Activated CD4-positive, alpha-beta T cell treated with anti-CD3 and anti-CD28 coated beads, Interleukin-2, amount 10 ng/mL, durations not matched to agents 7 days and 5 days (primary cell): ENCODE measurements at regions not wholly inside any gene's neighbourhood (a gene's known extent, or its start where the extent isn't known, plus 50 kb on each side); places are given as distances from the start of the nearest gene placed in this dataset.

ENCODE experiments used
- CTCF ChIA-PET: fragments of 350-600 bp; sonication (Branson Sonifier 250); formaldehyde crosslinking; loops from one replicate; lab custom pipeline; 2021; ENCODE audit warnings: antibody characterized with exemption; lab: Charles Lee
- POLR2A ChIA-PET: fragments of 350-600 bp; sonication (Branson Sonifier 250); formaldehyde crosslinking; loops from one replicate; lab custom pipeline; 2021; ENCODE audit warnings: antibody characterized with exemption; lab: Charles Lee
- DNase-seq: peaks from one replicate; pipeline ENCODE4 v3.0.0-alpha.2; 2020
- H3K27ac Mint-ChIP-seq: one replicate; pipeline ENCODE4 v1.8.0; 2021; ENCODE audit warnings: mild to moderate bottlenecking, moderate library complexity, mixed read lengths
- H3K27me3 Mint-ChIP-seq: one replicate; pipeline ENCODE4 v1.8.0; 2021; ENCODE audit warnings: mixed read lengths
- H3K36me3 Mint-ChIP-seq: one replicate; pipeline ENCODE4 v1.8.0; 2021; ENCODE audit warnings: low read depth, mixed read lengths
- H3K4me1 Mint-ChIP-seq: one replicate; pipeline ENCODE4 v1.8.0; 2021; ENCODE audit warnings: mixed read lengths
- H3K4me3 Mint-ChIP-seq: one replicate; pipeline ENCODE4 v1.8.0; 2021; ENCODE audit warnings: mild to moderate bottlenecking, moderate library complexity, mixed read lengths
- H3K9me3 Mint-ChIP-seq: one replicate; pipeline ENCODE4 v1.8.0; 2021; ENCODE audit warnings: mixed read lengths

GRCh38 chr10:58981846-58982245, 194.6 kb upstream of the PHYHIPL start:
- no peaks in the 10 kb centered on the region for H3K36me3 Mint-ChIP-seq
- ChIA-PET CTCF (no interaction called here), POLR2A (no interaction called here)
- H3K9me3 Mint-ChIP-seq, result no peaks in the 10 kb centered on the region
- DNase-seq, result no peak
- H3K4me3 Mint-ChIP-seq, result no peak overlapping the region
- H3K4me1 Mint-ChIP-seq, result no peaks in the 10 kb centered on the region
- no peaks in the 10 kb centered on the region for H3K27me3 Mint-ChIP-seq
- H3K27ac Mint-ChIP-seq, result no peak overlapping the region

DNA sequence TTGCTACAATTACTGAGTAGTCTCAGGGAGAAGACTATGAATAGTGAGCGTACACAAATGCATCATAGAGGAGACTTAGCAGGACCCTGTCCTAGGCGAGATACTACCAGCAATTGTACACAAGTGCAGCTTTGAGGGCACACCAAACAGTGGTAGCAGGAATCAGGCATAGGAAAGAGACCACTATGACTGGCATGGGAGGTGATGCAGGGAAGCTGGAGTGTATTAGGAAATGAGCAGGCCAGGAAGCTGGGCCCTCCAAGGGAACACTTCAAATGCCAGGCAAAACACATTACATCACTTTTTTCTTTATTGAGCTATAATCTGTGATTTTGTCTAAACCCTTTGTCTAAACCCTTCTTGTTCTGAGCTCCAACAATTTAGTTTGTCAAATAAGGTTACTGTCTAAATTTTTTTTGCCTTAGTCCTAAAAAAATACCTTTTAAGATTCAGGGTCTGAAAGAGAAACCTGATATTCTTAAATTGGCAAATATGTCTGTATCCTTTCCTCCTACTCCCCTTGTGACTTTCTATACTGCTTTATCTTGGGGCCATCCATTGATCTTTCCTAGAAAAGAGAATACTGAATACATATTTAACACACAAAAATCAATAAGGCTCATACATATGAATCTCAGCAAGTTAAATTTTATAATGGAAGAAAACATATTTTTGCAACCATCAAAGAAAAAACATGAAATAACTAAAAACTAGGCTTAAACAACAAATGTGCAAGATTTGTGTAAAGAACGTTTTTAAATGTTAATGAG, 193.8 kb upstream of the PHYHIPL start:
- no peaks in the 10 kb centered on the region for H3K9me3 Mint-ChIP-seq
- ChIA-PET CTCF (no interaction called here), POLR2A (no interaction called here)
- H3K36me3 Mint-ChIP-seq, result no peaks in the 10 kb centered on the region
- H3K4me1 Mint-ChIP-seq, result no peaks in the 10 kb centered on the region
- no peaks in the 10 kb centered on the region for H3K27me3 Mint-ChIP-seq
- H3K27ac Mint-ChIP-seq, result no peak overlapping the region
- DNase-seq, result no peak
- no peak overlapping the region for H3K4me3 Mint-ChIP-seq

DNA sequence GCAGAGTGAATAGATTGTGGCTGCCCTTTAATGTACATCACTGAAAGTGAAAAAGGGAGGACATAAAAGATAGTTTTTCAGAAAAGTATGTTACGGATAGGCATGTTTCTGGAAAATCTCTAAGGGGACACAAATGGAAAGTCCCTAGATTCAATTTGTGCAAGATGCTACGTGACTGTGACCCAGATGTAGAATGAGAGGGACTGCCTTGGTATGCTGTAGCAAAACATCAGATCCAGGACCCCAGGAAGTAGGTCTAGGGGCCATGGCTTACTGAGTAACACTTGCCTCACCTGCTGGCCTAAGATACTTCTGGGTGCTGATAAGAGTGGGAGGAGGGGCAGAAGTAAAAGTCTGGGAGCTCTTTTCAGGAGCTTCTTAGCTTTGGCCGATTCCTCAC, 191.2 kb upstream of the PHYHIPL start:
- no peak overlapping the region for H3K27ac Mint-ChIP-seq
- DNase-seq, result no peak
- H3K36me3 Mint-ChIP-seq, result no peaks in the 10 kb centered on the region
- H3K9me3 Mint-ChIP-seq, result no peaks in the 10 kb centered on the region
- ChIA-PET POLR2A (no interaction called here), CTCF (no interaction called here)
- no peak overlapping the region for H3K4me3 Mint-ChIP-seq
- H3K4me1 Mint-ChIP-seq, result no peaks in the 10 kb centered on the region
- H3K27me3 Mint-ChIP-seq, result no peaks in the 10 kb centered on the region

DNA sequence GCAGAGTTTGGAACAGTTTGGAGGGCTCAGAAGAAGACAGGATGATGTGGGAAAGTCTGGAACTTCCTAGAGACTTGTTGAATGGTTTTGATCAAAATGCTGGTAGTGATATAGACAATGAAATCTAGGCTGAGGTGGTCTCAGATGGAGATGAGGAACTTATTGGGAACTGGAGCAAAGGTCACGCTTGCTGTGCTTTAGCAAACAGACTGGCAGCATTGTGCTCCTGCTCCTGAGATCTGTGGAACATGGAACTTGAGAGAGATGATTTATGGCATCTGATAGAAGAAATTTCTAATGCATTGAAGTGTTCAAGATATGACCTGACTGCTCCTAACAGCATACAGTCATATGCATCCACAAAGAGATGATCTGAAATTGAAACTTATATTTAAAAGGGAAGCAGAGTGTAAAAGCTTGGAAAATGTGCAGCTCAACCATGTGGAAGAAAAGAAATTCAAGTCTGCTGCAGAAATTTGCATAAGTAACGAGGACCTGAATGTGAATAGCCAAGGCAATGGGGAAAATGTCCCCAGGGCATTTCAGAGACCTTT, 186.9 kb upstream of the PHYHIPL start:
- Mint-ChIP-seq H3K27me3 (no peaks in the 10 kb centered on the region), H3K27ac (no peak overlapping the region), H3K4me3 (no peak overlapping the region), H3K9me3 (no peaks in the 10 kb centered on the region), H3K4me1 (no peaks in the 10 kb centered on the region), H3K36me3 (no peaks in the 10 kb centered on the region)
- ChIA-PET POLR2A (no interaction called here), CTCF (no interaction called here)
- DNase-seq, result no peak

- Mint-ChIP-seq H3K4me1 (no peaks in the 10 kb centered on the region), H3K27me3 (no peaks in the 10 kb centered on the region), H3K27ac (no peak overlapping the region), H3K9me3 (no peaks in the 10 kb centered on the region), H3K36me3 (no peaks in the 10 kb centered on the region), H3K4me3 (no peak overlapping the region)
- ChIA-PET CTCF (no interaction called here), POLR2A (no interaction called here)
- DNase-seq, result no peak
Measured at GRCh38 chr10:58990693-58991092, 185.8 kb upstream of the PHYHIPL start.

- H3K27me3 Mint-ChIP-seq, result peaks cover 1% of the 10 kb centered on the region
- no peak for DNase-seq
- ChIA-PET CTCF (no interaction called here), POLR2A (no interaction called here)
- no peaks in the 10 kb centered on the region for H3K9me3 Mint-ChIP-seq
- H3K27ac Mint-ChIP-seq, result no peak overlapping the region
- H3K4me1 Mint-ChIP-seq, result no peaks in the 10 kb centered on the region
- no peaks in the 10 kb centered on the region for H3K36me3 Mint-ChIP-seq
- H3K4me3 Mint-ChIP-seq, result no peak overlapping the region
Measured at GRCh38 chr10:58991856-58992255, 184.6 kb upstream of the PHYHIPL start.

GRCh38 chr10:58992830-58993460, 183.5 kb upstream of the PHYHIPL start:
- no peaks in the 10 kb centered on the region for H3K4me1 Mint-ChIP-seq
- no peak for DNase-seq
- no peaks in the 10 kb centered on the region for H3K36me3 Mint-ChIP-seq
- H3K27ac Mint-ChIP-seq, result no peak overlapping the region
- ChIA-PET CTCF (no interaction called here), POLR2A (no interaction called here)
- peaks cover 1% of the 10 kb centered on the region for H3K27me3 Mint-ChIP-seq
- H3K9me3 Mint-ChIP-seq, result no peaks in the 10 kb centered on the region
- H3K4me3 Mint-ChIP-seq, result no peak overlapping the region

DNA sequence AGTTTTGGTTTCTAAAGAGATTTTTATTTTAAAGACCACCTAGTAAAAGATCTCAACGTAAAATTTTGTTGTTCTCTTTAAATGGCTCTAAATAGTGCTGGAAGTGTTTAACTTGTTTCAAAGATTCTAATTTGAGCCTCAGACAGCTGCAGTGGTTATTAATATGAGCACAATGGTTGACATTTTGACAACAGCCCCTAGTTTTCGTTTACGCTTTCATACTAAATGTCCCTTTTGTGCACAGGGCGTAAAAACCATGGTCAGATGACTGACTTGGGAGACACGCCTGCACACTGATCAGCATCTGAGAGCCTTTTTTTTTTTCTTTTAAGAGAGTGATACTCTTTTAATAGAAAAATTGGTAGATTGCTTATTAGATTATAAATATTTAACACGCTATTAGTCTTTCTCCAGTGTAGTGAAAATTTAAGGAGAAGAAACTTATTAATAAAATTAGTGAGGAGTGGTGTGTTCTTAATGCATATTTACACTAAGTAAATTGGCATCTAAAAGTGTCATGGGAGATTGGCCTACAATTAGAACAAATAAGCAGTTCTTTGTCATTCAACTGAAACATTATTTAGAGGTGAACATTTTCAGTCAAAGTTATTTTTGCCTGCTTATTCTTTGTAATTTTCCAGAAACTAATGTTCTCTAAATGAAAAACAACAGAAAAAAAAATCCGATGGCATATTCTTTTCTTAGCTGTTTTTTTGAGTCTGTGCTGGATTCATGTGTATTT, 182.8 kb upstream of the PHYHIPL start:
- ChIA-PET POLR2A (no interaction called here), CTCF (no interaction called here)
- H3K27ac Mint-ChIP-seq, result no peak overlapping the region

GRCh38 chr10:58994226-58995057, 182.0 kb upstream of the PHYHIPL start:
- no peak for DNase-seq
- Mint-ChIP-seq H3K36me3 (no peaks in the 10 kb centered on the region), H3K27ac (no peak overlapping the region), H3K4me1 (no peaks in the 10 kb centered on the region), H3K4me3 (no peak overlapping the region), H3K9me3 (no peaks in the 10 kb centered on the region), H3K27me3 (peaks cover 1% of the 10 kb centered on the region)
- POLR2A ChIA-PET, result no interaction called here
- CTCF ChIA-PET, result no interaction called here

More for the DNA sequence above, 182.8 kb upstream of the PHYHIPL start:
- DNase-seq, result no peak
- Mint-ChIP-seq H3K4me3 (no peak overlapping the region), H3K4me1 (no peaks in the 10 kb centered on the region), H3K36me3 (no peaks in the 10 kb centered on the region), H3K27me3 (peaks cover 1% of the 10 kb centered on the region), H3K9me3 (no peaks in the 10 kb centered on the region)

DNA sequence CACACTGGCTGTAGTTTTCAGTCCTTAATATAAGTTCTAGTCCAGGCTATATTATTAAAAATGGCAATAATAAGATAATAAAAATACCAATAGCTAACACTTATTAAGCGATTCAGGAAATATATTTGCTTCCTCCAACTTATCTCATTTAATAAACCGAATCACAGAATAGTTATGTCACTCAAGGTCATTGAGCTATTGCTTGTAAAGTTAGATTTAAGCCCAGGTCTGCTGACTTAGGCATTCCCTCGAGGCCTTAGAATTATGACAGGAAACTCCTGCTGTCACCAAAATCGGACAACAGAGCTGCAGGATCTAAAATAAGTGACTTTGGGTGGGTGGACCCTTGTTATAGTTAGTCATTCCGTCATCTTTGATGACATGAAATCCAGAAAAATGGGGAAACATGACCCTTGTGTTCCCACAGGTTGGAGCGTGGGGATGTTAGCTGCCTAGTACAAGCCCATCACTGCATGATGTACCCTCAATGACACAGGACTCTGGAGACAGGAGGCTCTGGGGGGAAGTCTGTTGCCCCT, 181.3 kb upstream of the PHYHIPL start:
- H3K27ac Mint-ChIP-seq, result no peak overlapping the region
- H3K27me3 Mint-ChIP-seq, result peaks cover 1% of the 10 kb centered on the region
- H3K4me3 Mint-ChIP-seq, result no peak overlapping the region
- ChIA-PET POLR2A (no interaction called here), CTCF (no interaction called here)
- H3K4me1 Mint-ChIP-seq, result no peaks in the 10 kb centered on the region
- no peaks in the 10 kb centered on the region for H3K9me3 Mint-ChIP-seq
- H3K36me3 Mint-ChIP-seq, result no peaks in the 10 kb centered on the region
- DNase-seq, result no peak

GRCh38 chr10:58996063-58996462, 180.4 kb upstream of the PHYHIPL start:
- no peaks in the 10 kb centered on the region for H3K36me3 Mint-ChIP-seq
- no peaks in the 10 kb centered on the region for H3K9me3 Mint-ChIP-seq
- peaks cover 1% of the 10 kb centered on the region for H3K27me3 Mint-ChIP-seq
- POLR2A ChIA-PET, result no interaction called here
- DNase-seq, result no peak
- H3K4me3 Mint-ChIP-seq, result no peak overlapping the region
- H3K4me1 Mint-ChIP-seq, result no peaks in the 10 kb centered on the region
- H3K27ac Mint-ChIP-seq, result no peak overlapping the region
- CTCF ChIA-PET, result interaction anchor here (0.8 kb wide), 1 partner anchor 8 kb away, joined by 3 read pairs; no protein-coding TSS in a partner anchor

DNA sequence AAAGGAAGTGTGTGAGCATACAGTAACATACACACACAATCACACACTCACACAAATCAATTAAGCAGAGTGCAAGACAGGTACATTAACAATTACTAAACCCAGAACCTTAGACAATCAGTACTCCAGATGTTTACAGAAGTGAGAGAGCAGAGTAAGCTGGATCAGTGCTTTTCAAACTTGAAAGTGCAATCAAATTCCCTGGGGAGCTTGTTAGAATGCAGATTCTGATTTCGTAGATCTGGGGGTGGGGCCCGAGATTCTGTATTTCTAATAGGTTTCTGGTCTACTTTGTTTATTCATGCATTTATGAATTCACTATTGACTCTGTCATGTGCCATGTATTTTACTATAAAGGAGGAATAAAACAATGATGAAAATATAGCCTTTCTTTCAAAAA, 179.6 kb upstream of the PHYHIPL start:
- POLR2A ChIA-PET, result no interaction called here
- CTCF ChIA-PET, result no interaction called here
- H3K27ac Mint-ChIP-seq, result no peak overlapping the region
- no peaks in the 10 kb centered on the region for H3K4me1 Mint-ChIP-seq
- H3K9me3 Mint-ChIP-seq, result no peaks in the 10 kb centered on the region
- H3K27me3 Mint-ChIP-seq, result peaks cover 1% of the 10 kb centered on the region
- DNase-seq, result no peak
- no peaks in the 10 kb centered on the region for H3K36me3 Mint-ChIP-seq
- no peak overlapping the region for H3K4me3 Mint-ChIP-seq
